ENCODE measurements at regions not wholly inside any gene's neighbourhood (a gene's known extent, or its start where the extent isn't known, plus 50 kb on each side); places are given as distances from the start of the nearest gene placed in this dataset.

GRCh38 chr17:73772107-73772705 is 128.0 kb upstream of the SDK2 start:
- no peak overlapping the region for H3K27ac Mint-ChIP-seq (ENCODE audit: low read depth, unreplicated experiment)
- peaks cover 15% of the 10 kb centered on the region for H3K4me1 Mint-ChIP-seq (ENCODE audit: insufficient read depth, unreplicated experiment)
- CTCF ChIA-PET = no interaction called here
- peaks cover 91% of the 10 kb centered on the region for H3K27me3 Mint-ChIP-seq (ENCODE audit: insufficient read depth, unreplicated experiment)
- H3K4me3 Mint-ChIP-seq (ENCODE audit: unreplicated experiment) = no peak overlapping the region
- BruUV-seq (replicated peaks) = no TSS peak
- POLR2A ChIA-PET = no interaction called here
- no peak for TF ChIP-seq CTCF (IDR thresholded peaks at IDR 0.05; ENCODE audit: unreplicated experiment)
- no peaks in the 10 kb centered on the region for H3K9me3 Mint-ChIP-seq (ENCODE audit: unreplicated experiment)
- H3K36me3 Mint-ChIP-seq (ENCODE audit: insufficient read depth, unreplicated experiment) = no peaks in the 10 kb centered on the region
- intact Hi-C loops (cut with micrococcal nuclease) = no loop called here
- DNase-seq (ENCODE audit: unreplicated experiment) = no peak

GRCh38 chr17:73773702-73774101 is 129.5 kb upstream of the SDK2 start:
- Mint-ChIP-seq H3K27me3 (ENCODE audit: insufficient read depth, unreplicated experiment) (peaks cover 80% of the 10 kb centered on the region), H3K27ac (ENCODE audit: low read depth, unreplicated experiment) (no peak overlapping the region), H3K4me3 (ENCODE audit: unreplicated experiment) (no peak overlapping the region), H3K9me3 (ENCODE audit: unreplicated experiment) (no peaks in the 10 kb centered on the region), H3K36me3 (ENCODE audit: insufficient read depth, unreplicated experiment) (no peaks in the 10 kb centered on the region), H3K4me1 (ENCODE audit: insufficient read depth, unreplicated experiment) (peaks cover 15% of the 10 kb centered on the region)
- DNase-seq (ENCODE audit: unreplicated experiment) = no peak
- no peak for TF ChIP-seq CTCF (IDR thresholded peaks at IDR 0.05; ENCODE audit: unreplicated experiment)
- BruUV-seq (replicated peaks) = no TSS peak
- ChIA-PET CTCF (no interaction called here), POLR2A (no interaction called here)
- intact Hi-C loops (cut with micrococcal nuclease) = no loop called here

GRCh38 chr17:73774852-73775251 is 130.6 kb upstream of the SDK2 start:
- TF ChIP-seq CTCF (IDR thresholded peaks at IDR 0.05; ENCODE audit: unreplicated experiment) = no peak
- Mint-ChIP-seq H3K36me3 (ENCODE audit: insufficient read depth, unreplicated experiment) (peaks cover 5% of the 10 kb centered on the region), H3K4me1 (ENCODE audit: insufficient read depth, unreplicated experiment) (peaks cover 15% of the 10 kb centered on the region), H3K27me3 (ENCODE audit: insufficient read depth, unreplicated experiment) (peaks cover 75% of the 10 kb centered on the region), H3K4me3 (ENCODE audit: unreplicated experiment) (no peak overlapping the region), H3K9me3 (ENCODE audit: unreplicated experiment) (no peaks in the 10 kb centered on the region), H3K27ac (ENCODE audit: low read depth, unreplicated experiment) (no peak overlapping the region)
- DNase-seq (ENCODE audit: unreplicated experiment) = no peak
- BruUV-seq (replicated peaks) = no TSS peak
- ChIA-PET CTCF (interaction anchor here (0.7 kb wide), 1 partner anchor 22 kb away, joined by 3 read pairs; no protein-coding TSS in a partner anchor), POLR2A (no interaction called here)
- intact Hi-C loops (cut with micrococcal nuclease) = no loop called here

GRCh38 chr17:73776351-73777130 is 132.3 kb upstream of the SDK2 start:
- TF ChIP-seq CTCF (IDR thresholded peaks at IDR 0.05; ENCODE audit: unreplicated experiment) = no peak
- no peak overlapping the region for H3K4me3 Mint-ChIP-seq (ENCODE audit: unreplicated experiment)
- BruUV-seq (replicated peaks) = no TSS peak
- H3K36me3 Mint-ChIP-seq (ENCODE audit: insufficient read depth, unreplicated experiment) = peaks cover 5% of the 10 kb centered on the region
- no peaks in the 10 kb centered on the region for H3K9me3 Mint-ChIP-seq (ENCODE audit: unreplicated experiment)
- peaks cover 69% of the 10 kb centered on the region for H3K27me3 Mint-ChIP-seq (ENCODE audit: insufficient read depth, unreplicated experiment)
- CTCF ChIA-PET = interaction anchor here (0.6 kb wide), 1 partner anchor 524 kb away, joined by 4 read pairs; no protein-coding TSS in a partner anchor
- POLR2A ChIA-PET = no interaction called here
- intact Hi-C loops (cut with micrococcal nuclease) = no loop called here
- DNase-seq (ENCODE audit: unreplicated experiment) = no peak
- no peak overlapping the region for H3K27ac Mint-ChIP-seq (ENCODE audit: low read depth, unreplicated experiment)
- H3K4me1 Mint-ChIP-seq (ENCODE audit: insufficient read depth, unreplicated experiment) = no peaks in the 10 kb centered on the region
